ENCODE measurements at regions not wholly inside any gene's neighbourhood (a gene's known extent, or its start where the extent isn't known, plus 50 kb on each side); places are given as distances from the start of the nearest gene placed in this dataset.

GRCh38 chr2:118202707-118203303, 114.5 kb downstream of the INSIG2 start:
- TF ChIP-seq LARP7 (IDR thresholded peaks at IDR 0.05) (no peak), POLR2A (IDR thresholded peaks at IDR 0.05; ENCODE audit: low read depth, low read length) (no peak), CTCF (IDR thresholded peaks at IDR 0.05 in 2 of 3, conservative IDR thresholded peaks at IDR 0.05 in 1 of 3; ENCODE audit: control insufficient read depth in 2 of 3, extremely low read depth in 1 of 3, insufficient read depth in 1 of 3, low read depth in 3 of 3, low read length in 3 of 3) (peak; percentile 84 to 91 (median 90)), PAX8 (IDR thresholded peaks at IDR 0.05) (no peak), PRDM15 (CRISPR knock-in tag; IDR thresholded peaks at IDR 0.05) (no peak), IKZF1 (conservative IDR thresholded peaks at IDR 0.05) (no peak), CREM (IDR thresholded peaks at IDR 0.05; ENCODE audit: low read depth) (no peak), SP1 (IDR thresholded peaks at IDR 0.05; ENCODE audit: low read depth, low read length) (no peak)

Data from GM12878 (cell line).